COR-L47 (cell line): ENCODE measurements at regions not wholly inside any gene's neighbourhood (a gene's known extent, or its start where the extent isn't known, plus 50 kb on each side); places are given as distances from the start of the nearest gene placed in this dataset.

ENCODE experiments used
- DNase-seq: peaks from one replicate; lab custom pipeline; 2025; lab: John Stamatoyannopoulos, UW

DNA sequence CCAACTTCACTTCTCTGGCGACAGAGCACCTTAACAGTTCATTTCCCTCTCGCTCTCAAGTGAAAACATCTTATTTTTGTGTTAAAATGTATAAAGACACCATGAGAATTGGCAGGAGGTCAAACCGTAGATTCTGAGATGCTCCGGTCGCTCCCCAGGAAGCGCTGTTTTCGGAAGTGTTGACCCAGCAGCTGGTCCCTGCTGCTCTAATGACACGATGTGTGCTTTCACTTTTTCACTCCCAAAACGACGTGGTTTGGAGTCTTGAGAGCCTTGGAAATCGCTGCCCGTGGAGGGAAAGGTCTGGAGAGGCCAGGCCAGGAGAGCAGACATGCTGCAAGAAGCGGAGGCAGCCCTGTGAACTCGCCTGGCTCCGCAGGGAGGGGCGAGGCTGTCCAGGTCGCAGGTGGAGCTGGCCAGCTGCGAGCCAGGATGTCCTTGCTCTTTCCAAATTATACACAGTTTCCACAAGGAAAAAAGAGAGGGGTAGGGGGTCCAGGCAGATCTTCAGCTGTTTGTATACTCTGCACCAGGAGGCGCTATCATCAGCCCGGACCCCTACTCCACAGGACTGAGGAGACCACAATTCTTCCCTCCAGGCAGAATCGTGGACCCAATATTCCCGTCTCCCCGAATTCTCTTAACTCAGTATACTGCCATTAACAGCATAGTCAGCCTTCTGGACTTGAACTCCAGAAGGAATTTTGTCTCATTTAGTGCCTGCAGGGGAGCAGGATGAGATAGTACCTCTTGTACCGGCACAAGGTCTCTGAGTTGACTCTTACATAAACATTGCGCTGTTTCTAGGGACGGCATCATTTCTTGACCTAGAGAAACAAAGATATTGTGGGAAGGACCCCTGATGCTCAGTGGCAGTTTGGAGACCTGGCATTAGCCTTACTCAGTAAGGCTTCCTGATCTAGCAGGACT, 248.6 kb upstream of the ANKRD55 start:
- peak; percentile 7 for DNase-seq

GRCh38 chr5:56480705-56481427, 247.7 kb upstream of the ANKRD55 start:
- no peak for DNase-seq

GRCh38 chr5:56480078-56480704, 247.1 kb upstream of the ANKRD55 start:
- no peak for DNase-seq

GRCh38 chr5:56479696-56480077, 246.6 kb upstream of the ANKRD55 start:
- no peak for DNase-seq

- DNase-seq, result no peak
Measured at GRCh38 chr5:56479126-56479525, 246.0 kb upstream of the ANKRD55 start.

- no peak for DNase-seq
Measured at GRCh38 chr5:56478062-56478461, 244.9 kb upstream of the ANKRD55 start.

DNA sequence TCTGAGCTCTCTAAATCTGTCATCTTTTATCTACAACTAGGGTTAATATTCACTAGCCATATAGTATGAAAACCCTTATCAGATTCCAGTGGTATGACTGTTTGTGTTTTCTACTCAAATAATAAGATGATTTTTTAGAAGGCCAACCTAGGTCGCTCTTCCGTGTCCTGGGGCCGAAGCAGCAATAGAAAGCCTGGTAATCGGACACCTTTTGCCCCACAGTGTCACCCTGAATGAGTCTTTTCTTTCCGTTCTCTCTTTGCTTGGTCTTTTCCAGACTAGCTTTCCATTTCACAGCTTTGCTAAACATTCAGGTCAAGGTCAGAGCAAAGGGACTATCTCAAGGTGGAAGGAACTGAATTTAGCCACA, 243.3 kb upstream of the ANKRD55 start:
- DNase-seq, result no peak

DNA sequence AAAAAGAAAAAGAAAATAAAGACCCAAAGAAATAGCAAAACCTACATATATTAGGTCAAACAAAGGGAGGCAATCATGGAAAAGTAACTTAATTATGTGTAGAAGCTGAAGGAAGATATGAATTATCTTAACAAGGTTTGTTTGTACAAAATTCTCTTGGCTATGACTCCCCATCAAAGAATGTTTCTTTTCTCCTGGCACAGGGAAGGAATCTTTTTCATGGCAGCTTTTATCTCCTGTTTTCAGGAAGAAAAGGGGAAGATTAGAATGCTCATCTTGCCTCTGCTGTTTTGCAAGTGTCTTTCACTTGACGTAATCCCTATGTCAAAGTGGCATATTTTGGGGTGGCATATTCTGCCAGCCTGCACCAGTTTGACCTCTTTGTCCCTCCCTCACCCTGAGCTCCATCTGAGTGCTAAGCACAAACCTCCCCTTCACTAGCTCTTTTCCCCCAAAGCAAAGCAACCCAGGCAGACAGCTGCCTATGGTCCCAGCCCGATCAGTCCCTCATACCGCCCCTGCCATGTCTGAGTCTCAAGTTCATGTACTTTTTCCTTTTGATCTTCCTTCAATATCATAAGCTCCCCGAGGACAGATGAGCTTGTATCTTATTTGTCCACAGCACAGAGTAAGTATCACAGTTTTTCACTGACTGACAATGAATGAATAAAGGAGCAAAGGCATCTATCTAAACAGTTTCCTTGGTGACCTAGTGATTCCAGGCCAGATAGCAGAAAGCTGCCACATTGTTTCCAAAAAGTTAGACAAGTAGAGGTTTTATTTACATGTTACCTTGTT, 242.8 kb upstream of the ANKRD55 start:
- DNase-seq, result no peak

DNA sequence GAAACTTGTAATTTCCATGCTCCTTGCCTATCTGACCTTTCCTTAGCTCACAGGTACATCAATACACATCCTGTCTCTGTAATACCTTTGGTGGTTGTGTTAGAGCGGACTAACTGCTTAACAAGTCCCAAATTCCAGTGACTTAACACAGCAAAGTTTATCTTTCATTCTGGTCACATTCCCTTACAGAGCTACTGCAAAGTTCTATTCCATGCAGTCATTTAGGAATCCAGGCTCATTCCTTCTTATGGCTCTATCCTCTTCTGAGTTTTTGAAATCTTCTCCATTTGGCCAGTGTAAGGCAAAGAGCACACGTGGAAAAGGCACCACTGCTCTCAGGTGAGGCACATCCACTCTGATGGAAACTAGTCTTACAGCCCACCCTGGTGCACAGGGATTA, 238.6 kb upstream of the ANKRD55 start:
- no peak for DNase-seq

- no peak for DNase-seq
Measured at GRCh38 chr5:56470007-56470406, 236.9 kb upstream of the ANKRD55 start.

DNA sequence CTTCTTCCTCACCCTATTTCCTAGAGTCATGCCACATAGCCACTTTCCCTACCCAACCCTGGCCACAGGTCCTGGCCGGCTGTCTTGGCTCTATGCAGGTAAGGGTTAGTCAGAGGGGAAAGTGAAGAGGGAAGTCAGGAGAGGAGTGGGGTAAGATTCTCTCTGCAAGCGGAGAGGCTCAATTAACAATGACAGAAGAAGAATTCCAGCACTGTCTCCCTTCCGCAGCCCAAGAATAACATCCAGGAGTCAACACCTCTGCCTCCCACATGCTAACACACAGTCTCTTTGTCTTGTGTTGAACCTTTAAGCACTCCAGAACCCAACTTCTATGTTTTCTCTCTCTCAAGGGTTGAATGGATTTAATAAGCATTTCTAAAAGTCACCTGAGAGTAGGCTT, 235.1 kb upstream of the ANKRD55 start:
- DNase-seq, result no peak

- no peak for DNase-seq
Measured at GRCh38 chr5:56467176-56467717, 234.1 kb upstream of the ANKRD55 start.

- no peak for DNase-seq
Measured at GRCh38 chr5:56466136-56466816, 233.1 kb upstream of the ANKRD55 start.

DNA sequence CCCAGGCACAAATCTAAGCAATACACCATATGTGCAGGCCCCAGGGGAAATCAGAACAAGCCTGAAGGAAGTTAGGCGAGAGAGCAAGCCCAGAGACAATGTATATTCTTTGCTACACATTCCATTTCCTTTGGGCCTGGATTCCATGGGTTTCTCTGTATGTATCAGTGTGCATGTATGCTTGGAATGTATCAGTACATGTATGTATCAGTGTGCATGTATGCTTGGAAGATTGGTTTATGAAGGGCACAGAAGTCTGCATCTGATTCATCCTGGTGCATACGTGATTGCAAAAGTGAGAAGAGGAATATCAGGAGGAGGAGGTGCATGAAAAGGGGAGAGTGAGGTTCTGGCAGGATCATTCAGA, 232.6 kb upstream of the ANKRD55 start:
- no peak for DNase-seq

GRCh38 chr5:56464935-56465768, 232.0 kb upstream of the ANKRD55 start:
- no peak for DNase-seq

- no peak for DNase-seq
Measured at GRCh38 chr5:56463944-56464571, 230.9 kb upstream of the ANKRD55 start.

DNA sequence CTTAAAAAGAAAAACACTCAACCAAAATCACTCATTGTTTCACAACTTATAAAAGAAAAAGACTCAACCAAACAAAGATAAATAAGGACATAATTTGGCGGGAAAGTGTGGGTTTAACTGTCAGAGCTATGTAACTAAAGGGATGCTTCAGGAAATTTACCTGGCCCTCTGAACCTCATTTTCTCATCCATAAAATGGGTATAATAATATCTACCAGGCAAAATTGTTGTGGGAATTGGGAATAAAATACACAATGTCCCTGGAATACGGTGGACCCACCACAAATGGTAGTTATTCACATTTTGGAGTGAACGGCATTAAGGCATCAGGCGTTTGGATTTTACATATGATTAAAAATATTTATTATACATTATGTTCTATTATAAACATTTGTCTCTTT, 228.5 kb upstream of the ANKRD55 start:
- DNase-seq, result no peak

GRCh38 chr5:56460681-56461191, 227.6 kb upstream of the ANKRD55 start:
- peak; percentile 15 for DNase-seq

DNA sequence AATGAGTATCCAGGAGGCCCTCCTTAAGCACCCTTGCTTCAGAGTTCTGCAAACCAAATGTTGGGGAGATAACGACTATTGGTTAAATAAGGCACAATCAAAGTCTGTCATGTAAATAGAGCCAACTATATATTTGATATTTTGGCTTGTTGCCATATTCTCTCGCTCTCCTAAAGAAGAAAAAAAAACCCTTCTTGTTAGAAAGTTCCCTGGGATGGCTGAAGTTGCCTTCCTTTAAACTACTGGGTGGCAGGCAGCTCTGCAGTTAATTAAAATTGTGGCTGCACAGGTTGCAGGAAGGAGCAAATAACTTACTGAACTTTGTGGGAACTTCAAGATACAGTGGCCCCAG, 227.0 kb upstream of the ANKRD55 start:
- no peak for DNase-seq
